ENCODE measurements at regions not wholly inside any gene's neighbourhood (a gene's known extent, or its start where the extent isn't known, plus 50 kb on each side); places are given as distances from the start of the nearest gene placed in this dataset.
A peak's percentile ranks its signal among the peaks of the same experiment; 100 is the strongest.
"Not testable (repeated sequence)": the region's sequence is repeated elsewhere in the genome, so short reads cannot be mapped to it uniquely, and the experiment has no call there.

GRCh38 chr1:227416156-227416830 is 98.0 kb upstream of the CDC42BPA start:
- DNase-seq (ENCODE audit: low read depth): peak; percentile 14

- DNase-seq (ENCODE audit: low read depth): no peak
Measured at GRCh38 chr1:227415115-227415790, 97.0 kb upstream of the CDC42BPA start.

- no peak for DNase-seq (ENCODE audit: low read depth)
Measured at GRCh38 chr1:227411066-227411465, 92.8 kb upstream of the CDC42BPA start.

- not testable (repeated sequence) for DNase-seq (ENCODE audit: low read depth)
Measured at GRCh38 chr1:227406332-227406731, 88.0 kb upstream of the CDC42BPA start.

GRCh38 chr1:227403535-227403934 is 85.2 kb upstream of the CDC42BPA start:
- no peak for DNase-seq (ENCODE audit: low read depth)

- DNase-seq (ENCODE audit: low read depth): no peak
Measured at GRCh38 chr1:227401562-227402342, 83.5 kb upstream of the CDC42BPA start.

- DNase-seq (ENCODE audit: low read depth): no peak
Measured at GRCh38 chr1:227399152-227399730, 80.9 kb upstream of the CDC42BPA start.

GRCh38 chr1:227397354-227397978 is 79.2 kb upstream of the CDC42BPA start:
- DNase-seq (ENCODE audit: low read depth): no peak

- DNase-seq (ENCODE audit: low read depth): peak; percentile 77
Measured at GRCh38 chr1:227396539-227397353, 78.5 kb upstream of the CDC42BPA start.

GRCh38 chr1:227395426-227396028 is 77.2 kb upstream of the CDC42BPA start:
- peak; percentile 57 for DNase-seq (ENCODE audit: low read depth)

GRCh38 chr1:227392984-227393764 is 74.9 kb upstream of the CDC42BPA start:
- DNase-seq (ENCODE audit: low read depth): no peak

GRCh38 chr1:227391879-227392278 is 73.6 kb upstream of the CDC42BPA start:
- no peak for DNase-seq (ENCODE audit: low read depth)

GRCh38 chr1:227391211-227391610 is 72.9 kb upstream of the CDC42BPA start:
- DNase-seq (ENCODE audit: low read depth): no peak

- DNase-seq (ENCODE audit: low read depth): peak; percentile 11
Measured at GRCh38 chr1:227390525-227390924, 72.2 kb upstream of the CDC42BPA start.

- DNase-seq (ENCODE audit: low read depth): peak; percentile 11
Measured at GRCh38 chr1:227388214-227389168, 70.2 kb upstream of the CDC42BPA start.

GRCh38 chr1:227379555-227379892 is 61.2 kb upstream of the CDC42BPA start:
- DNase-seq (ENCODE audit: low read depth): no peak

- DNase-seq (ENCODE audit: low read depth): no peak
Measured at GRCh38 chr1:227378871-227379554, 60.7 kb upstream of the CDC42BPA start.

GRCh38 chr1:227378181-227378580 is 59.9 kb upstream of the CDC42BPA start:
- no peak for DNase-seq (ENCODE audit: low read depth)

Measured in LHCN-M2 (cell line).